ENCODE measurements at regions not wholly inside any gene's neighbourhood (a gene's known extent, or its start where the extent isn't known, plus 50 kb on each side); places are given as distances from the start of the nearest gene placed in this dataset.

DNA sequence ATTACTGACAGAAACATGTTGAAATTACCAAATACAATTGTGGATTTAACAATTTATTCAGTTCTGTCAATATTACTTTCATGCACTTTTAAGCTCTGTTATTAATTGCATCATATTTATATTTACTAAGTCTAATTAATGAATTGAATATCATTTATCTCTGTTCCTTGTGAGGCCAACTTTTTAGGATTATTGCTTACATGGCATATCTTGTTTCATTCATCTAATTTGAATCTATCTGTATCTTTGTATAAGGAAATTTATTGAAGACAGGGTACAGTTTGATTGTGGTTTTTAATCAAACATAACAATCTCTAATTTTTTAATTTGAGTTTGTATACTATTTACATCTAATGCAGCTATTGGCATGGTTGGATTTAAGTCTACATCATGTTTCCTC is 249.9 kb upstream of the GPC6 start:
- no peak for DNase-seq
- Mint-ChIP-seq H3K9me3 (peaks cover 4 to 23% (median 8%) of the 10 kb centered on the region in 6 donors), H3K27ac (no peak overlapping the region), H3K36me3 (no peaks in the 10 kb centered on the region), H3K27me3 (ENCODE audit: low read depth in 3 of 3) (peaks cover 0 to 3% (median 0%) of the 10 kb centered on the region in 3 donors), H3K4me3 (no peak overlapping the region), H3K4me1 (no peaks in the 10 kb centered on the region)

DNA sequence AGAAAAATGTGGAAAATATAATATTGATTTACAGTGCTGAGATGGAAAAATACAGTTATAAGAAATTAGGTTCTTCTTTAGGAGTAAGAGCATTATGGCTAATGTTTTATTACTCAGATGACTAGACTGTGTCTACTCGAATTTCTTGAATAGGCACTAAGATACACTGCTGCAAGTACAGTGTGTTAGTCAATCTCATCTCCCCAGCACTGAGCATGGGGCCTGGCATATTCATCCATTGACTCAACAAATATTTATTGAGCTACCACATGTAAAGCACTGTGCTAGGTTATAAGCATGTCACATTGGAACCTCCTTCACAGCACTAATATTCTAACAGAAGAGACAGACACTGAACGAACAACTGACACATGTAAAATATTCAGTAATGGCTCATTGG is 242.5 kb upstream of the GPC6 start:
- DNase-seq = no peak
- H3K27ac Mint-ChIP-seq = no peak overlapping the region
- H3K9me3 Mint-ChIP-seq = peaks cover 7 to 34% (median 12%) of the 10 kb centered on the region in 6 donors
- no peaks in the 10 kb centered on the region for H3K36me3 Mint-ChIP-seq
- H3K4me1 Mint-ChIP-seq = no peaks in the 10 kb centered on the region
- no peak overlapping the region for H3K4me3 Mint-ChIP-seq
- H3K27me3 Mint-ChIP-seq (ENCODE audit: low read depth in 3 of 3) = peaks cover 0 to 3% (median 1%) of the 10 kb centered on the region in 3 donors

DNA sequence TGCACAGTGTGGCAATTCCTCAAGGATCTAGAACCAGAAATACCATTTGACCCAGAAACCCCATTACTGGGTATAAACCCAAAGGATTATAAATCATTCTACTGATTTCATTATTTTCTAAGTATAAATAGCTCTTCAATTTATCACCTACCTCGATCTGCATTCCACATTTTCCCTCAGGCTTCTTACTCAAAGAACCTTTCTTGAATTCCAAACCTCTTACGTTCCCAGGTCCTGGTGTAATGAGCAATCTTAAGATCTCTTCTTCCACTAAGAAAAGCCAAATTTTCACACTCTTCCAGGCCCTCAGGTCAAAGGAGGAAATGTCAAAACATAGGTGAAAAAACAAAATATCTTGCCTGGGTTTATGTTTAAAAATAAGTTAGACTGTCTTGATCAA is 237.3 kb upstream of the GPC6 start:
- Mint-ChIP-seq H3K9me3 (peaks cover 4 to 42% (median 8%) of the 10 kb centered on the region in 6 donors), H3K4me1 (no peaks in the 10 kb centered on the region), H3K27ac (no peak overlapping the region), H3K36me3 (peaks cover 0 to 4% (median 0%) of the 10 kb centered on the region in 3 donors), H3K4me3 (no peak overlapping the region), H3K27me3 (ENCODE audit: low read depth in 3 of 3) (no peaks in the 10 kb centered on the region)
- no peak for DNase-seq

DNA sequence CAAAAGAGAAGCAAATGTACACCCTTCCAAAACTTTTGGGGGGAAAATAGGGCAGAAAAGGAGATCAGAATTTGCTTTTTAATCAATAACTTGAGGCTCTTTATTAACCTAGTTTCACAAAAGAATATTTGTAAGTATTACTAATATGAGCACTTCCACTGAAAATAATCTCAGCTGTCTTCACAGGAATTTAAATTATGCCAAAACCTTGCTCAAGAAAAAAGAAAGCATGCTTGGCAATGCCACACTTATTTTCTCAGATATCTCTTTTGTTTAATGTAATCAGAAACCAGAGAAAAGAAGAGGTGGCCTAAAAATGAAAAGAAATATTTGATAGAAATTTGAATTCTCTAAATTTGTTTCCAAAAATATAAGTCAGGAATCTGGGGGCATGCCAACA is 234.9 kb upstream of the GPC6 start:
- Mint-ChIP-seq H3K27ac (no peak overlapping the region), H3K4me3 (no peak overlapping the region), H3K27me3 (ENCODE audit: low read depth in 3 of 3) (no peaks in the 10 kb centered on the region), H3K4me1 (no peaks in the 10 kb centered on the region), H3K9me3 (peaks cover 0 to 48% (median 7%) of the 10 kb centered on the region in 6 donors), H3K36me3 (peaks cover 0 to 4% (median 0%) of the 10 kb centered on the region in 3 donors)
- no peak for DNase-seq

DNA sequence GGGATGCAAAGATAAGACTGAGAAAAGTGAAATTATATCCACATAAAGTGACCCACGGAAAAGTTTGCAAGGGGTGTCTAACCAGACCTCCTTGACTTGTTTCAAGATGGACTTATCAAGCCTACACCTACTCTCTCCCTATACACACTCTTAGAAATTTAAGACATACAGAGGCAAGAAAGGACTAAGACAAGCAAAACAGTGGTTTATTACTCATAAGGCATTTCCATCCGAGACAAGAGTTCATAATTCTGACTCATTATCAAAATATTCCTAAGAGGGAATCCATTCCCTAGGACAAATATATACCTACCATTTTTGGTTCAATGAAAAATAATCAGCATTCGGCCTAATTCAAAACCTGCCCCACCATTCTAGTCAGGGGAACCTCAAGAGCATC is 232.6 kb upstream of the GPC6 start:
- DNase-seq = no peak
- H3K27ac Mint-ChIP-seq = no peak overlapping the region
- no peaks in the 10 kb centered on the region for H3K4me1 Mint-ChIP-seq
- no peak overlapping the region for H3K4me3 Mint-ChIP-seq
- peaks cover 0 to 49% (median 4%) of the 10 kb centered on the region in 6 donors for H3K9me3 Mint-ChIP-seq
- H3K27me3 Mint-ChIP-seq (ENCODE audit: low read depth in 3 of 3) = peaks cover 0 to 2% (median 0%) of the 10 kb centered on the region in 3 donors
- H3K36me3 Mint-ChIP-seq = peaks cover 0 to 4% (median 0%) of the 10 kb centered on the region in 3 donors

DNA sequence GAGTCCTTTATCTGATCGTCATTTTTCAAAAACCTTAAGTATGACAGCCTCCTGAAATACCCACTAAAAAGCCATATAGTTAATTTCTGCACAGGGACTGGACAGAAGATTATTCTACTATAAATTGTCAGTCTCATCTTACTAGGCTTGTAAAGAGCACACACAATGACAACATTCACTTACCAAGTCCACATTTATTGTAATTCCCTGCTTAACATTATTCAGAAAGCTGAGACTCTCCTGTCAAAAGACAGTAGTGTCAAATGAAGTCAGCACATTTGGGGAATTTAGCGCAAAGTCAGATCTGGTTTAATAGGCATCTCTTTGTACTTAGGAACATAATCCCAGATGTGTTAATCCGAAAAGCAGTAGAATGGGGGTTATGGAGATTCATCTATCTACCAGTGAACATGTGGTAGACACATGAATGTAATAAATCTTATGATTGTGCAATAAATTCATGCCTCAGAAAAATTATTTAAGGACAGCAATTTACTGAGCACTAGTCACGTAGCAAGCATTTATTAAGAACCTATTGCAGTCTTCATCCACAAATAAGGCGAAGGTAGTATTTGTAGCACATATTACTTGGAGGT is 224.6 kb upstream of the GPC6 start:
- H3K27me3 Mint-ChIP-seq (ENCODE audit: low read depth in 3 of 3) = peaks cover 2% of the 10 kb centered on the region in 3 donors
- no peak overlapping the region for H3K27ac Mint-ChIP-seq
- no peaks in the 10 kb centered on the region for H3K36me3 Mint-ChIP-seq
- no peak for DNase-seq
- no peak overlapping the region for H3K4me3 Mint-ChIP-seq
- H3K4me1 Mint-ChIP-seq = no peaks in the 10 kb centered on the region
- H3K9me3 Mint-ChIP-seq = peaks cover 2 to 44% (median 20%) of the 10 kb centered on the region in 6 donors

DNA sequence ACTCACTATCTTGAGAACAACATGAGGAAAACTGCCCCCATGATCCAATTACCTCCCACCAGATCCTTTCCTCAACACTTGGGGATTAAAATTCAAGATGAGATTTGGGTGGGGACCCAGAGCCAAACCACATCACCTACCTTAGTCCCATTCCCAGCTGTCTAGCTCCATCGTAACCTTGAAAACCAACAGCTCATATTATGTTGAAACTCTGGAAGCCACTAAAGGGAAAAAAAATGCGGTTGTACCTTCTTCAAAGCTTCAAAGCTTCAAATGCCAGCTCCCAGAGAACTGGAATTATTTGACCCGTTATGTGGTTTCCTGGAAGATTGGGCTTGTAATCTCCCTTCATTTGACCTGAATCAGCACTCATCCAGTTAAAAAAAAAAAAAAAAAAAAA is 223.1 kb upstream of the GPC6 start:
- no peak overlapping the region for H3K27ac Mint-ChIP-seq
- H3K36me3 Mint-ChIP-seq = no peaks in the 10 kb centered on the region
- H3K4me1 Mint-ChIP-seq = no peaks in the 10 kb centered on the region
- peaks cover 3 to 52% (median 24%) of the 10 kb centered on the region in 6 donors for H3K9me3 Mint-ChIP-seq
- no peak for DNase-seq
- H3K4me3 Mint-ChIP-seq = no peak overlapping the region
- H3K27me3 Mint-ChIP-seq (ENCODE audit: low read depth in 3 of 3) = peaks cover 0 to 4% (median 2%) of the 10 kb centered on the region in 3 donors

DNA sequence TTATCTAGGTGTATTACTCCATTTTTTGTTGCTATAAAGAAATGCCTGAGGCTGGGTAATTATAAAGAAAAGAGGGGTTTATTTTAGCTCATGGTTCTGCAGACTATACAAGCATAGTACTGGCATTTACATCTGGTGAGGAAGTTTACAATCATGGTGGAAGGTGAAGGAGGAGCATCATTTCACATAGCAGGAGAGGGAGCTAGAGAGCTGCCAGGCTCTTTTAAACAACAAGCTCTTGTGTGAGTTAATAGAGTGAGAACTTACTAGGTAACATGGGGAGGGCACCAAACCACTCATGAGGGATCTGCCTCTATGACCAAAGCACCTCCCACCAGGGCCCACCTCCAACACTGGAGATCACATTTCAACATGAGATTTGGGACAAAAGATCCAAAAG is 221.7 kb upstream of the GPC6 start:
- Mint-ChIP-seq H3K9me3 (peaks cover 6 to 60% (median 25%) of the 10 kb centered on the region in 6 donors), H3K4me3 (no peak overlapping the region), H3K36me3 (peaks cover 0 to 3% (median 0%) of the 10 kb centered on the region in 3 donors), H3K27ac (no peak overlapping the region), H3K4me1 (no peaks in the 10 kb centered on the region), H3K27me3 (ENCODE audit: low read depth in 3 of 3) (peaks cover 0 to 6% (median 2%) of the 10 kb centered on the region in 3 donors)
- no peak for DNase-seq

DNA sequence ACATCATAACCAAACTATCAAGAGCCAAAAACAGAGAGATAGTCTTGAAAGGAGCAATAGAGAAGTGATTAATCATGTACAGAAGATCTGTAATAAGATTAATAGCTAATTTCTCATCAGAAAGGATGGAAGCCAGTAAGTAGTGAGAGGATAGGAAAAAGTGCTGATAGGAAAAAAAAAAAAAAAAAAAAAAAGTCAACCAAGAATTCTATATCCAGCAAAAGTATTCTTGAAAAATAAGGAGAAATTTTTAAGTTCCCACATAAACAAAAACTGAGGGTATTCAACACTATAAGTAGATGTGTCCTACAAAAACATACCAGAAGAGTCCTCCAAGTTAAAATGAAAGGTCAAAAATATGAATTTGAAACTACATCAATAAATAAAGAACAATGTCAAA is 218.7 kb upstream of the GPC6 start:
- H3K4me3 Mint-ChIP-seq = no peak overlapping the region
- H3K4me1 Mint-ChIP-seq = no peaks in the 10 kb centered on the region
- peaks cover 5 to 53% (median 26%) of the 10 kb centered on the region in 6 donors for H3K9me3 Mint-ChIP-seq
- peaks cover 0 to 6% (median 2%) of the 10 kb centered on the region in 3 donors for H3K27me3 Mint-ChIP-seq (ENCODE audit: low read depth in 3 of 3)
- peaks cover 0 to 3% (median 0%) of the 10 kb centered on the region in 3 donors for H3K36me3 Mint-ChIP-seq
- no peak overlapping the region for H3K27ac Mint-ChIP-seq
- no peak for DNase-seq

DNA sequence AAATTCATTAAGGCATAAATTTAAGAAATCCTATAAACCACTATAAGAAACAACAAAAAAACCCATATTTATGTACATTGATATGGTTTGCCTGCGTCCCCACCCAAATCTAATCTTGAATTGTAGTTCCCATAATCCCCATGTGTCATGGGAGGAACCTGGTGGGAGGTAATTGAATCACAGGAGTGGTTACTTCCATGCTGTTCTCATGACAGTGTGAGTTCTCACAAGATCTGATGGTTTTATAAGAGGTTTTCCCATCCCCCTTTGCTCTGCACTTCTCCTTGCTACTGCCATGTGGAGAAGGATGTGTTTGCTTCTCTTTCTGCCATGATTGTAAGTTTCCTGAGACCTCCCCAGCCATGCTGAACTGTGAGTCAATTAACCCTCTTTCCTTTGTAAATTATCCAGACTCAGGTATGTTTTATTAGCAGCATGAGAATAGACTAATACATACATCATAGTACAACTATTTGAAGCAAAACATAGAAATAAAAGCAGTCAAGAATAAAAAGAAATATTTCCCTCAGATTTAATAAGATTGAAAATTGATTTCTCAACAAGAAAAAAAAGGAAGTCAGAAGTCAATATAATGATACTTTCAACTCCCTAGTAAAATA is 209.0 kb upstream of the GPC6 start:
- no peak for DNase-seq
- Mint-ChIP-seq H3K27me3 (ENCODE audit: low read depth in 3 of 3) (peaks cover 0 to 2% (median 0%) of the 10 kb centered on the region in 3 donors), H3K36me3 (no peaks in the 10 kb centered on the region), H3K4me3 (no peak overlapping the region), H3K27ac (no peak overlapping the region), H3K9me3 (peaks cover 5 to 62% (median 28%) of the 10 kb centered on the region in 6 donors), H3K4me1 (no peaks in the 10 kb centered on the region)

DNA sequence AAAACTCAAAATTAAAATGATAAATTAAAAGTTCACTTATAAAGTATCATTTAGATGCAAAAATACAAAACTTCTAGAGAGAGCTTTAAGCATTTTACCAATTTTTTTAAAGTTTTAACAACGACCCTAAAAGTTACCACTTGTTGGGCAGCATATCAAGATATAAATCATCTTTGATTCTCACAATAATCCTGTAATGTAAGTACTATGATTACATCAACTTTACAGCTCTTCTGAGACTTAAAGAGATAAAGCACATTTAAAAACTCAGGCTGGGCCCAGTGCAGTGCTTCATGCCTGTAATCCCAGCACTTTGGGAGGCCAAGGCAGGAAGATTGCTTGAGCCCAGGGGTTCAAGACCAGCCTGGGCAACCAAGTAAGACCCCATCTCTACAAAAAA is 202.7 kb upstream of the GPC6 start:
- Mint-ChIP-seq H3K27me3 (ENCODE audit: low read depth in 3 of 3) (no peaks in the 10 kb centered on the region), H3K27ac (no peak overlapping the region), H3K36me3 (no peaks in the 10 kb centered on the region), H3K4me3 (no peak overlapping the region), H3K4me1 (no peaks in the 10 kb centered on the region), H3K9me3 (peaks cover 0 to 29% (median 11%) of the 10 kb centered on the region in 6 donors)
- DNase-seq = no peak

DNA sequence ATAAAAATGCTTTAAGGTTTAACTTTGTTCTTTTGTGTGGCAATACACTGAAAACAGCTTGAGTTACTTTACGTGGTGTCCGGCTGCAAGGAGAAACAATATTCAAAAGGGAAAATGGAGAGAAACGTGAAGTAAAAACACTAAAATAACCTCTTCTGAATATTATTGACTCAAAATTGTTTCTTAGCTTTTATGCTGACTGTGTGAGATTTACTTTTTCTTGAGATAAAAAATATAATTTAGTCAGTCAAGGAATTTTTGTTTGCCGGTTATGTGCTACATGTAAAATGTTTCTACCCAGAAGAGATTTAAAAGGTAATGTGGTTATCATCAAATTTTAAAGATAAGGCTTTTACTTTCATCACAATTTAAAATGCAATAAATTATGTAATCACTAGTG is 200.6 kb upstream of the GPC6 start:
- Mint-ChIP-seq H3K4me3 (no peak overlapping the region), H3K27me3 (ENCODE audit: low read depth in 3 of 3) (peaks cover 0 to 2% (median 0%) of the 10 kb centered on the region in 3 donors), H3K9me3 (peaks cover under 1 to 18% (median 7%) of the 10 kb centered on the region in 6 donors), H3K36me3 (no peaks in the 10 kb centered on the region), H3K27ac (no peak overlapping the region), H3K4me1 (no peaks in the 10 kb centered on the region)
- no peak for DNase-seq

DNA sequence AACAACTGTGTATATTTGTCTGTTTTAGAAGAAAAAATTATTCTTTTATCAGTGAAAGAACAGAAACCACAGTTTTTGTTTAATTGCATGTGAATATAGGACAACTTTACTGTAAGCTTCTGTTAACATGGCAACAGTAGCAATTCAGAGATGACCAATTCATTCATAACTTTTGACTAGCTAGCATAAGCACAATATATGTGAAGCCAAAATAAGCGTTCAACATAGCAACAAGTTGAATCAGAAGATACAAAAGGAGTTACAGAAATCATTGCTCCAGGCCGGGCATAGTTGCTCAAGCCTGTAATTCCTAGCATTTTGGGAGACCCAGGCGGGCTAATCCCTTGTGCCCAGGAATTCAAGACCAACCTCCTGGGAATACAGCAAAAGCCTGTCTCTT is 197.1 kb upstream of the GPC6 start:
- no peaks in the 10 kb centered on the region for H3K4me1 Mint-ChIP-seq
- no peak overlapping the region for H3K27ac Mint-ChIP-seq
- H3K4me3 Mint-ChIP-seq = no peak overlapping the region
- DNase-seq = no peak
- H3K36me3 Mint-ChIP-seq = no peaks in the 10 kb centered on the region
- peaks cover 0 to 2% (median 0%) of the 10 kb centered on the region in 3 donors for H3K27me3 Mint-ChIP-seq (ENCODE audit: low read depth in 3 of 3)
- peaks cover 5 to 29% (median 15%) of the 10 kb centered on the region in 6 donors for H3K9me3 Mint-ChIP-seq

DNA sequence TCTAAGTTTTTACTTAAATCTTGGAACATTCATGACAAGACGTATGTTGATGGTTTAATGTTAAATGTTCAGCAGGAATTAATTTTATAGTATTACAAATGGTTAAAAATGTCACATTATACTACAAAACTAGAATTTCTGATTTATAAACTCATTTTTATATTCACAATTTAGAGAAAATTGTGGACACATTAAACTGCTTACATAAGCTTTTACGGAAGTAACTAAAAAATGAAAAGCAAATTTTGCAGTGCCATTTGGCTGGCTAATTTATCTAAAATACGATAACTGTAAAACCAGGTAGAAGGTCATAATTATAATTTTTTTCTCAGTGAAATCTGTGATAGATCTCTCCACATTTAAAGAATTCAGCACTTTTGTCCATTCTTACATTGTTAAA is 190.2 kb upstream of the GPC6 start:
- H3K9me3 Mint-ChIP-seq = peaks cover 6 to 27% (median 21%) of the 10 kb centered on the region in 6 donors
- H3K36me3 Mint-ChIP-seq = no peaks in the 10 kb centered on the region
- H3K4me1 Mint-ChIP-seq = no peaks in the 10 kb centered on the region
- peaks cover 0 to 1% (median 0%) of the 10 kb centered on the region in 3 donors for H3K27me3 Mint-ChIP-seq (ENCODE audit: low read depth in 3 of 3)
- no peak overlapping the region for H3K27ac Mint-ChIP-seq
- DNase-seq = no peak
- H3K4me3 Mint-ChIP-seq = no peak overlapping the region

Data from immature natural killer cell (primary cell).